Fibroblast of lung (primary cell): ENCODE measurements at regions not wholly inside any gene's neighbourhood (a gene's known extent, or its start where the extent isn't known, plus 50 kb on each side); places are given as distances from the start of the nearest gene placed in this dataset.
"Not testable (repeated sequence)": the region's sequence is repeated elsewhere in the genome, so short reads cannot be mapped to it uniquely, and the experiment has no call there.

ENCODE experiments used
- DNase-seq, 2 donors: peaks; one replicate each; pipeline versions ENCODE4 v3.0.0 to v3.0.0-alpha.2; 2010; ENCODE audit warnings: low read depth in 2 of 2
- H2AFZ ChIP-seq: 2 replicates; pipeline ENCODE4 v1.5.1; 2012; ENCODE audit warnings: low read length, control low read depth, inconsistent platforms
- H3K27ac ChIP-seq: 2 replicates; pipeline ENCODE4 v1.5.1; 2011; ENCODE audit warnings: low read length, control low read depth; ENCODE audit not compliant: insufficient read depth
- H3K27me3 ChIP-seq: 2 replicates; pipeline ENCODE4 v1.5.1; 2011; ENCODE audit warnings: mild to moderate bottlenecking, low read length; ENCODE audit not compliant: control insufficient read depth, insufficient read depth
- H3K36me3 ChIP-seq: 2 replicates; pipeline ENCODE4 v1.5.1; 2011; ENCODE audit warnings: low read length; ENCODE audit not compliant: control insufficient read depth, insufficient read depth
- H3K4me1 ChIP-seq: 2 replicates; pipeline ENCODE4 v1.5.1; 2011; ENCODE audit warnings: low read length; ENCODE audit not compliant: control insufficient read depth, insufficient read depth; ENCODE audit errors: extremely low read depth
- H3K4me2 ChIP-seq: 2 replicates; pipeline ENCODE4 v1.5.1; 2011; ENCODE audit warnings: low read length, control low read depth; ENCODE audit not compliant: insufficient read depth; ENCODE audit errors: extremely low read depth
- H3K4me3 ChIP-seq, 4 experiments: fragments of 200-600 bp in 1 of 4; sonication (generic) in 1 of 4; replicated peaks in 1 of 4; 2 replicates each; pipeline ENCODE4 v1.5.1; 2011 to 2016; ENCODE audit warnings: low read length in 4 of 4, low read depth in 3 of 4, mild to moderate bottlenecking in 3 of 4, control low read depth in 2 of 4, inconsistent platforms in 1 of 4, mixed read lengths in 1 of 4; ENCODE audit not compliant: insufficient read depth in 1 of 4; ENCODE audit errors: control extremely low read depth in 1 of 4
- H3K79me2 ChIP-seq: 2 replicates; pipeline ENCODE4 v1.5.1; 2012; ENCODE audit warnings: mild to moderate bottlenecking, low read length, inconsistent platforms; ENCODE audit not compliant: control insufficient read depth, insufficient read depth
- H3K9ac ChIP-seq: 2 replicates; pipeline ENCODE4 v1.5.1; 2011; ENCODE audit warnings: mild to moderate bottlenecking, low read length, control low read depth; ENCODE audit not compliant: insufficient read depth
- H3K9me3 ChIP-seq: 2 replicates; pipeline ENCODE4 v1.5.1; 2012; ENCODE audit warnings: low read depth, low read length; ENCODE audit not compliant: control insufficient read depth, insufficient read depth
- H4K20me1 ChIP-seq: 2 replicates; pipeline ENCODE4 v1.5.1; 2011; ENCODE audit warnings: low read length; ENCODE audit not compliant: control insufficient read depth, insufficient read depth; ENCODE audit errors: extremely low read depth
- CTCF ChIP-seq, 2 donors: IDR thresholded peaks in 1 of 2; conservative IDR thresholded peaks in 1 of 2; 1 replicate in 1 of 2; 2 replicates in 1 of 2; pipeline ENCODE4 v1.5.1; 2011 to 2012; ENCODE audit warnings: low read length in 2 of 2, control low read depth in 1 of 2, inconsistent platforms in 1 of 2, low read depth in 1 of 2, mild to moderate bottlenecking in 1 of 2
- EZH2 ChIP-seq: IDR thresholded peaks from 2 replicates; pipeline ENCODE4 v1.5.1; 2012; ENCODE audit warnings: low read length, control low read depth, mild to moderate bottlenecking; ENCODE audit errors: missing control alignments

GRCh38 chr1:143760366-143760765 lies 211.4 kb downstream of the FAM72C start:
- not testable (repeated sequence) for H3K27me3 ChIP-seq, H3K4me3 ChIP-seq, H4K20me1 ChIP-seq, H3K4me2 ChIP-seq, H3K9me3 ChIP-seq, DNase-seq, H3K4me1 ChIP-seq, H2AFZ ChIP-seq, H3K36me3 ChIP-seq, H3K79me2 ChIP-seq, H3K9ac ChIP-seq, H3K27ac ChIP-seq

GRCh38 chr1:143755961-143756360 lies 215.8 kb downstream of the FAM72C start:
- H4K20me1 ChIP-seq, H3K4me2 ChIP-seq, H3K4me3 ChIP-seq, H3K27ac ChIP-seq, H3K9ac ChIP-seq, H2AFZ ChIP-seq, H3K79me2 ChIP-seq, H3K27me3 ChIP-seq, H3K9me3 ChIP-seq, H3K36me3 ChIP-seq, H3K4me1 ChIP-seq, DNase-seq: not testable (repeated sequence)

GRCh38 chr1:143748906-143749305 lies 222.9 kb downstream of the FAM72C start:
- H3K4me3 ChIP-seq = no peak overlapping the region
- H4K20me1 ChIP-seq = no peaks in the 10 kb centered on the region
- no peak overlapping the region for H3K9ac ChIP-seq
- H3K36me3 ChIP-seq = no peaks in the 10 kb centered on the region
- H3K27me3 ChIP-seq = no peaks in the 10 kb centered on the region
- no peak overlapping the region for H3K4me2 ChIP-seq
- no peak overlapping the region for H2AFZ ChIP-seq
- DNase-seq = no peak
- H3K27ac ChIP-seq = no peak overlapping the region
- H3K79me2 ChIP-seq = no peaks in the 10 kb centered on the region
- H3K4me1 ChIP-seq = no peaks in the 10 kb centered on the region
- H3K9me3 ChIP-seq = no peaks in the 10 kb centered on the region
- no peak for TF ChIP-seq CTCF (conservative IDR thresholded peaks at IDR 0.05 in 1 of 2, IDR thresholded peaks at IDR 0.05 in 1 of 2; ENCODE audit: low read depth in 1 of 2, low read length in 2 of 2)
- TF ChIP-seq EZH2 = no peak

GRCh38 chr1:143736562-143736961 lies 235.2 kb downstream of the FAM72C start:
- Histone ChIP-seq H3K27ac (no peak overlapping the region), H3K36me3 (no peaks in the 10 kb centered on the region), H3K9me3 (no peaks in the 10 kb centered on the region), H3K79me2 (no peaks in the 10 kb centered on the region), H3K9ac (no peak overlapping the region), H3K27me3 (no peaks in the 10 kb centered on the region), H4K20me1 (no peaks in the 10 kb centered on the region), H3K4me1 (no peaks in the 10 kb centered on the region), H3K4me2 (no peak overlapping the region), H3K4me3 (peak overlapping the region in 1 of 4 experiments; percentile 22), H2AFZ (no peak overlapping the region)
- TF ChIP-seq CTCF (conservative IDR thresholded peaks at IDR 0.05 in 1 of 2, IDR thresholded peaks at IDR 0.05 in 1 of 2; ENCODE audit: low read depth in 1 of 2, low read length in 2 of 2) = no peak
- TF ChIP-seq EZH2 = no peak
- DNase-seq = no peak
